ENCODE measurements at regions not wholly inside any gene's neighbourhood (a gene's known extent, or its start where the extent isn't known, plus 50 kb on each side); places are given as distances from the start of the nearest gene placed in this dataset.

DNA sequence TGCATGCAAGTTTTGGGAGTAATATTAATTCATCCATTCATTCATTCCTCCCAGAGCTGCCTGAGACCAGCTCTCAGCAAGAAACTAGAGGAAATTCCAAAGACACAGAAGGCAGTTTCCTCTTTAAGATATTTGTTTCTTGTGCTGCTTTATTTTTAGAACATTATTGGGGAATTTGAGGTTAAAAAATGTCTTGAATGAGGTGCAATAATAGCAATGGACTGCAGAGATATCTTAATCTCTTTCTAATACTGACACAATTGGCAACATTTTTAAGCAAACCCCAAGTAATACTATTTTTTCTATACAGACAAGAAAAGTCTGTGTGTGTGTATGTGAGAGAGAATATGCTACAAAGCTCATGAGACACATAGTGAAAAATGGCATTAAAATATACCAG, 190.2 kb upstream of the USP15 start:
- no peak for TF ChIP-seq POLR2A (IDR thresholded peaks at IDR 0.05)
- TF ChIP-seq, protein P1, sequence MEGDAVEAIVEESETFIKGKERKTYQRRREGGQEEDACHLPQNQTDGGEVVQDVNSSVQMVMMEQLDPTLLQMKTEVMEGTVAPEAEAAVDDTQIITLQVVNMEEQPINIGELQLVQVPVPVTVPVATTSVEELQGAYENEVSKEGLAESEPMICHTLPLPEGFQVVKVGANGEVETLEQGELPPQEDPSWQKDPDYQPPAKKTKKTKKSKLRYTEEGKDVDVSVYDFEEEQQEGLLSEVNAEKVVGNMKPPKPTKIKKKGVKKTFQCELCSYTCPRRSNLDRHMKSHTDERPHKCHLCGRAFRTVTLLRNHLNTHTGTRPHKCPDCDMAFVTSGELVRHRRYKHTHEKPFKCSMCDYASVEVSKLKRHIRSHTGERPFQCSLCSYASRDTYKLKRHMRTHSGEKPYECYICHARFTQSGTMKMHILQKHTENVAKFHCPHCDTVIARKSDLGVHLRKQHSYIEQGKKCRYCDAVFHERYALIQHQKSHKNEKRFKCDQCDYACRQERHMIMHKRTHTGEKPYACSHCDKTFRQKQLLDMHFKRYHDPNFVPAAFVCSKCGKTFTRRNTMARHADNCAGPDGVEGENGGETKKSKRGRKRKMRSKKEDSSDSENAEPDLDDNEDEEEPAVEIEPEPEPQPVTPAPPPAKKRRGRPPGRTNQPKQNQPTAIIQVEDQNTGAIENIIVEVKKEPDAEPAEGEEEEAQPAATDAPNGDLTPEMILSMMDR (IDR thresholded peaks at IDR 0.05): no peak
- no peak for TF ChIP-seq EP300 (IDR thresholded peaks at IDR 0.05)
- no peak for TF ChIP-seq POLR2AphosphoS5 (IDR thresholded peaks at IDR 0.05)
